GM12891 (cell line): ENCODE measurements at regions not wholly inside any gene's neighbourhood (a gene's known extent, or its start where the extent isn't known, plus 50 kb on each side); places are given as distances from the start of the nearest gene placed in this dataset.

ENCODE experiments used
- PAX5 ChIP-seq: IDR thresholded peaks from 2 replicates; pipeline ENCODE4 v1.6.1; 2011; ENCODE audit warnings: low read length, moderate library complexity, mild to moderate bottlenecking; ENCODE audit not compliant: insufficient read depth, severe bottlenecking
- POLR2A ChIP-seq: IDR thresholded peaks from 2 replicates; pipeline ENCODE4 v1.6.1; 2011; ENCODE audit warnings: low read depth, low read length, control low read depth
- POLR2AphosphoS5 ChIP-seq: IDR thresholded peaks from 2 replicates; pipeline ENCODE4 v1.6.1; 2011; ENCODE audit warnings: low read depth, low read length, control low read depth
- POU2F2 ChIP-seq: IDR thresholded peaks from 2 replicates; pipeline ENCODE4 v1.6.1; 2011; ENCODE audit warnings: low read depth, mild to moderate bottlenecking, control low read depth, low read length, moderate library complexity
- SPI1 ChIP-seq: IDR thresholded peaks from 2 replicates; pipeline ENCODE4 v1.6.1; 2011; ENCODE audit warnings: low read depth, low read length, control low read depth
- TAF1 ChIP-seq: IDR thresholded peaks from 2 replicates; pipeline ENCODE4 v1.6.1; 2011; ENCODE audit warnings: low read depth, low read length, control low read depth

DNA sequence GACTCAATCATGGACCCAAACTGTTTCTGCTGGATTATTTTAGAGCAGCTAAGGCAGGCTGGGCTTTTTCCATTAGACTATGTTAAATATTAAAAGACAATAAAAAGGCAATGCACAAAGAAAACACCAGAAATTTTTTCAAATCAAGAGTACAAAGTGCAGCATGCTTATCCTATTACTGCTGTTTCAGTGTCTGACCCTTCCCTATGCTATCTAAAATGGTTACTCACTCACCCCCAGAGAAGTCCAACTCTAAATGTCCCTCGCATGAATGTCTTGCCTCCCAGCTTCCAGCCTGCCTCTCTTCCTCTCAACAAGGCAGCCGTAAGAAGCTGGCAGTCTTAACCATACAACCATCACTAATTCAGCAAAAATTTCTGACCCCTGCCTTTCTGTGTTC lies 108.7 kb upstream of the SYT6 start:
- TF ChIP-seq TAF1 (no peak), POLR2AphosphoS5 (no peak), PAX5 (no peak), POLR2A (no peak), SPI1 (no peak), POU2F2 (no peak)
